GM12872 (cell line): ENCODE measurements at regions not wholly inside any gene's neighbourhood (a gene's known extent, or its start where the extent isn't known, plus 50 kb on each side); places are given as distances from the start of the nearest gene placed in this dataset.

ENCODE experiments used
- CTCF ChIP-seq: IDR thresholded peaks from 3 replicates; pipeline ENCODE4 v1.5.1; 2011; ENCODE audit warnings: low read depth, mild to moderate bottlenecking, low read length, moderate library complexity; ENCODE audit not compliant: insufficient read depth

GRCh38 chrX:36916941-36917340, 91.2 kb upstream of the FAM47C start:
- TF ChIP-seq CTCF = no peak

GRCh38 chrX:36927712-36928111, 80.5 kb upstream of the FAM47C start:
- TF ChIP-seq CTCF = no peak

- TF ChIP-seq CTCF = no peak
Observed at GRCh38 chrX:36930491-36930890, 77.7 kb upstream of the FAM47C start.

- no peak for TF ChIP-seq CTCF
Observed at GRCh38 chrX:36947214-36947613, 61.0 kb upstream of the FAM47C start.

- TF ChIP-seq CTCF = no peak
Observed at GRCh38 chrX:36950495-36951253, 57.5 kb upstream of the FAM47C start.

GRCh38 chrX:36957425-36958328, 50.5 kb upstream of the FAM47C start:
- no peak for TF ChIP-seq CTCF
